ENCODE measurements at regions not wholly inside any gene's neighbourhood (a gene's known extent, or its start where the extent isn't known, plus 50 kb on each side); places are given as distances from the start of the nearest gene placed in this dataset.

GRCh38 chr6:27558028-27558724, 85.3 kb upstream of the ZNF184 start:
- no peaks in the 10 kb centered on the region for H3K9me1 ChIP-seq (ENCODE audit: insufficient read depth, low read length)
- H3K23ac ChIP-seq (ENCODE audit: low read depth, low read length): no peak overlapping the region
- H2BK15ac ChIP-seq (ENCODE audit: low read depth, low read length): no peak overlapping the region
- no TSS peak for BruUV-seq (replicated peaks)
- no peaks in the 10 kb centered on the region for H3K79me1 ChIP-seq (ENCODE audit: low read depth in 1 of 2, low read length in 2 of 2)
- in situ Hi-C loops (cut with MboI; ENCODE audit: low sequenced_read_pairs) (no loop called here), dilution Hi-C loops (cut with HindIII; ENCODE audit: low sequenced_read_pairs, unreplicated experiment) (no loop called here), intact Hi-C loops (cut with micrococcal nuclease) (no loop called here)
- no peak overlapping the region for H2BK20ac ChIP-seq (ENCODE audit: low read depth, low read length)
- H3K36me3 ChIP-seq (ENCODE audit: control insufficient read depth, insufficient read depth, low read length): no peaks in the 10 kb centered on the region
- H3K18ac ChIP-seq (ENCODE audit: low read depth, low read length): no peak overlapping the region
- peaks cover 8% of the 10 kb centered on the region for H3K27me3 ChIP-seq (ENCODE audit: control insufficient read depth, insufficient read depth, low read length)
- no peak overlapping the region for H2BK120ac ChIP-seq (ENCODE audit: low read depth, low read length)
- ATAC-seq (ENCODE audit: low read depth): no peak
- H3K14ac ChIP-seq (replicated peaks; ENCODE audit: low read depth, low read length): no peak overlapping the region
- 0% methylated on average over 3 of the region's 31 CpGs; no CpG with 5 or more reads in 1 of the 2 experiments for WGBS, 2 experiments (ENCODE audit: extremely low coverage in 2 of 2, insufficient read length in 1 of 2)
- no peak overlapping the region for H4K91ac ChIP-seq (ENCODE audit: insufficient read depth, low read depth, low read length)
- H2AK9ac ChIP-seq (replicated peaks; ENCODE audit: low read depth, low read length, poor library complexity): no peak overlapping the region
- no peak overlapping the region for H2BK5ac ChIP-seq (ENCODE audit: low read depth, low read length, poor library complexity, severe bottlenecking)
- H3K4me2 ChIP-seq (ENCODE audit: low read depth, low read length): peak overlapping the region; percentile 93
- no peaks in the 10 kb centered on the region for H3K4me1 ChIP-seq (ENCODE audit: control insufficient read depth, insufficient read depth, low read length)
- peak overlapping the region; percentile 9 for H2AFZ ChIP-seq (replicated peaks; ENCODE audit: low read length, poor library complexity)
- TF ChIP-seq CHD1 (IDR thresholded peaks at IDR 0.05; ENCODE audit: low read depth, low read length) (no peak), MAFK (IDR thresholded peaks at IDR 0.05; ENCODE audit: low read depth, low read length) (no peak), NFE2L2 (IDR thresholded peaks at IDR 0.05; ENCODE audit: low read depth, low read length) (no peak), RFX5 (IDR thresholded peaks at IDR 0.05; ENCODE audit: low read depth, low read length) (no peak), CTCF (conservative IDR thresholded peaks at IDR 0.05; ENCODE audit: low read depth, low read length) (no peak)
- no peaks in the 10 kb centered on the region for H3K9me3 ChIP-seq (ENCODE audit: control insufficient read depth, insufficient read depth, low read length)
- peak overlapping the region; percentile 30 for H3K4me3 ChIP-seq (ENCODE audit: insufficient read depth, low read depth, low read length)
- no peak overlapping the region for H3K56ac ChIP-seq (ENCODE audit: extremely low read depth, insufficient read depth, low read length)
- ChIA-PET POLR2A (ENCODE audit: unreplicated experiment) (no interaction called here), CTCF (no interaction called here)
- DNase-seq: no peak
- H2AK5ac ChIP-seq (ENCODE audit: low read depth, low read length): no peak overlapping the region
- H3K4ac ChIP-seq (ENCODE audit: low read depth, low read length): no peak overlapping the region
- H4K5ac ChIP-seq (ENCODE audit: low read depth, low read length): no peak overlapping the region
- no peak overlapping the region for H3K27ac ChIP-seq (ENCODE audit: insufficient read depth, low read length)
- H4K8ac ChIP-seq (ENCODE audit: low read depth in 2 of 2, low read length in 2 of 2): no peak overlapping the region
- no peak overlapping the region for H3K9ac ChIP-seq (ENCODE audit: low read depth, low read length)
- no peaks in the 10 kb centered on the region for H4K20me1 ChIP-seq (ENCODE audit: insufficient read depth, low read length)

Data from IMR-90 (cell line).